IPS-NIHi11 (cell line): ENCODE measurements at regions not wholly inside any gene's neighbourhood (a gene's known extent, or its start where the extent isn't known, plus 50 kb on each side); places are given as distances from the start of the nearest gene placed in this dataset.
A peak's percentile ranks its signal among the peaks of the same experiment; 100 is the strongest.
"Not testable (repeated sequence)": the region's sequence is repeated elsewhere in the genome, so short reads cannot be mapped to it uniquely, and the experiment has no call there.

ENCODE experiments used
- DNase-seq: peaks from one replicate; pipeline ENCODE4 v3.0.0; 2012; ENCODE audit warnings: mixed read lengths, low spot score

DNA sequence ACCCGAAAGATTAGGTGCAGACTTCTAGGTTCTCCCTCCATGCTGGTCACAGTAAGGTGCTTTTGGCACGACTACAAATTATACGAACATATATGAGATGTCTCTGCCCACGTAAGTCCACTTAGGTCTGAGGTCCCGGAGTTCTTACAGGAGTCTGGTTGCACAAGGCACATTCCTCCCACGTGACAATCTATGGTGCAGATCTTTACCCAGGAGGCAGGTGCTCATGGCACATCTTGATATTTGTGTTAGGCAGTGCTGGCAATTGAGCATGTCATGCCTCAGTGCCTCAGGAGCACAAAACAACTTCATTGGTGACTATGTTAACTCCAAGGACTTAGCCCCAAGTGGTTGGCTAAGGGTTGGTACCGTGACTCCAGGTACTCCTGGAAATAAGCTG lies 92.0 kb upstream of the AMN1 start:
- DNase-seq = no peak

DNA sequence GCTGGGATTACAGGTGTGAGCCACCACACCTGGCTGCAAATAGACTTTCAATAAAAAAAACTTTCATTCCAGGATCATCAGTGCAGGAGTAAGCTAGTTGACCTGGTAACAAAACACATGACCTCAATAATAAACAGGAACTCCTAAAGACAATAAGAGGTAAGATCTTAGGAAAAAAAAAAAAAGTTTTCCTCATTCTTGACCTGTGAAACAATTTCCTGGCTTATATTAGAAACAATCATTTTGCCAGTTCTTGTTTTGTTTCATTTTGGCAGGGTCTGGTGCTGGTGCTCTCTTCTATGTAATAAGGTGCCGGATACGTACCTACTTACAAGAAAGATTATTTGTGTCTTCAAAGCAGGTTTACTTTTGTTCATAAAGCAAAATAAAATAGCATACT lies 90.6 kb upstream of the AMN1 start:
- no peak for DNase-seq

DNA sequence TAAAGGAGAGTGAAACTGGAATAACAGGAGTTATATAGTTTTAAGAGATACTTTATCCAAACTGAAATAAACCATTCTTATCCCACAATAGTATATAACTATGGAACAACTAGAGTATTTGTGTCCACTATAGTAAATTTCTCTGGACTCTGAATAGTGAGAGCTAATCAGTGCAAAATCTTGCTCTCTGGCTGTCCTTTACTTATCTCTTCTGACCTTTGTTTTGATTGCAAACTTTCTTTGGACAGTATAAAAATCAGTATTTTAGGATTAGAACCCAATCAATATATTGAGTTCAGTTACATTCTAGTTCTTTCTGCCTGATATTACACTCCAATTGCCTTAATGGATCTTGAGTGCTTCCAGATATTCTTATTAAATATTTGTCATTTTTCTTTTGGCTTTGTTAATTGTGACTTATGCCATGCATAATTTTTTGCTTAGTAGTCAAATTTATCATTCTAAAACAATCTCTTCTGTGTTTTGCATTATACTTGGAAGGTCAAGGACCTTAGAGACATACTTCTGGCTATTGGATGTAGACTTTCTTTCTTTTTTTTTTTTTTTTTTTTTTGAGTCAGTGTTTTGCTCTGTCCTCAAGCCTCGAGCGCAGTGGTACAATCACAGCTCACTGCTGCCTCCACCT lies 89.9 kb upstream of the AMN1 start:
- DNase-seq = no peak

DNA sequence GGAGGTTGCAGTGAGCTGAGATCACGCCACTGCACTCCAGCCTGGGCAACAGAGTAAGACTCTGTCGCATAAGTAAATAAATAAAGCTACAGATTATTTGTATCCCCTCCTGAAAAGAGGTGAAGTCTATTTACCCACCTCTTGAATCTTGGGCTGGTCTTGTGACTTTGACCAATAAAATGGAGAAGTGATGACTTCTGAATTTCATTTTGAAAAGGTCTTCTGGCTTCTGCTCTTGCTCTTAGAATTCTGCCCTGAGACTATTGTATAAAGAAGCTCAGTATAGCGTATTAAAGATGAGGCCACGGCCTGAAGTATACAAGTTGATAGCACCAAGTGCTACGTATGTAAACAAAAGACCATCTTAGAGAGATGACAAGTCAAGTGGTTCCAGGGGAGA lies 88.3 kb upstream of the AMN1 start:
- DNase-seq = no peak

DNA sequence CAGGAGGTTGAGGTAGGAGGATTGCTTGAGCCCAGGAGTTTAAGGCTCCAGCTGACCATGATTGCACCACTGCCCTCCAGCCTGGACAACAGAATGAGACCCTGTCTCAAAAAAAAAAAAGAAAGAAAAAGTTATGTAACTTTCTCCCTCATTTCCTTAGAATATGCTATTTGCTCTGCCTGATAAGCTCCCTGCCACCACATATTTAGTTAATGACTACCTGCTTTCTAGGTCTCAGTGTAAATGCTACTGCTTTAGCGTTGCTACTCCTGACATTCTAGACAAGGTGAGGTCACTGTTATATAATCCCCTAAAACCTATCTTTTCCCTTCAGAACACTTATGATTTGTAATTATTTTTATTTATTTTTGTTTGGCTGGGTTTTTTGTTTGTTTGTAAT lies 86.3 kb upstream of the AMN1 start:
- no peak for DNase-seq

DNA sequence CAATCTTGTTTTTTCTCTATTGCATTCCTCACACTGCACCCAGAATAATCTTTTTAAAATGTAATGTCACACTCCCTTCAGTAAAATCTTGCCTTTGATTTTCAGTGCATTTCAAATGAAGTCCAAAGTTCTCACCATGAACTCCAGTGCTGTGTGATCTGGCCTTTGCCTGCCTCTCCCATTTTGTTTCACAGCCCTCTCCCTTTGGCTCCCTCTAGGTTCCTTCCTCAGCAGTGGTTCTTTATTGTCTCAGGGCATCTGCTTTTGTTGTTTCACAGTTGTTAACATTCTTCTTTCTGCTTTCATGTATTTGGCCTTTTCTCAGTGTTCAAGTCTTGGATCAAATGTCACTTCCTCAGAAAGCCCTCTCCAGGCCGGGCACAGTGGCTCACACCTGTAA lies 84.5 kb upstream of the AMN1 start:
- DNase-seq = peak; percentile 70

DNA sequence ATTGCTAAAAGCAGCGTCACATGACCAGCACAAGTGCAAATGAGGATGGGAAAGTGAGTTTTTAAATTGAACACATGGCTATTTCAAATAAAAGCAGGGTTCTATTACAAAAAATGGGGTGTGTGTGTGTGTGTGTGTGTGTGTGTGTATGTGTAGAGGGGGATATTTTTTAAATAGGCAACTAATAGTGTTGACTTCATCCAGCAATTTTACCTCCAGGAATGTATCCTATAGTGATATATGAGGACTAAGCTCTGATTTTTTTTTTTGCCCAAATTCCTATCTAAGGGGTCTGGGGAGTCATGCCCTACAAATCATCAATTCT lies 78.9 kb upstream of the AMN1 start:
- no peak for DNase-seq

DNA sequence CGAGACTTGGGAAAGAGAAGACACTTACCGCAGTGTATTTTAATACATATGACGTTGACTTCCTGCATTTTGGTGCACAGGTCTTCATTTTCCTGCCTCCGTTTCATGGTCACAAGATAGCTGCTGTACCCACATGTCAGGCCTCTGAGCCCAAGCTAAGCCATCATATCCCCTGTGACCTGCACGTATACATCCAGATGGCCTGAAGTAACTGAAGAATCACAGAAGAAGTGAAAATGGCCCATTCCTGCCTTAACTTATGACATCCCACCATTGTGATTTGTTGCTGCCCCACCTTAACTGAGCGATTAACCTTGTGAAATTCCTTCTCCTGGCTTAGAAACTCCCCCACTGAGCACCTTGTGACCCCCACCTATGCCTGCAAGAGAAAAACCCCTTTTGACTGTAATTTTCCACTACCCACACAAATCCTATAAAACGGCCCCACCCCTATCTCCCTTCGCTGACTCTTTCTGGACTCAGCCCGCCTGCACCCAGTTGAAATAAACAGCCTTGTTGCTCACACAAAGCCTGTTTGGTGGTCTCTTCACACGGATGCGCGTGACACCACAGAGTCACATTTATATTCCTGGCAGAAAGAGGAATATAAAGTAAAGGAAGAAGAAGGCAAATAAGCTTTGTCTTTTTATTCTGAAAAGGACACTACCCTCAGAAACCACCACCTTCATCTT lies 78.4 kb upstream of the AMN1 start:
- DNase-seq = not testable (repeated sequence)

DNA sequence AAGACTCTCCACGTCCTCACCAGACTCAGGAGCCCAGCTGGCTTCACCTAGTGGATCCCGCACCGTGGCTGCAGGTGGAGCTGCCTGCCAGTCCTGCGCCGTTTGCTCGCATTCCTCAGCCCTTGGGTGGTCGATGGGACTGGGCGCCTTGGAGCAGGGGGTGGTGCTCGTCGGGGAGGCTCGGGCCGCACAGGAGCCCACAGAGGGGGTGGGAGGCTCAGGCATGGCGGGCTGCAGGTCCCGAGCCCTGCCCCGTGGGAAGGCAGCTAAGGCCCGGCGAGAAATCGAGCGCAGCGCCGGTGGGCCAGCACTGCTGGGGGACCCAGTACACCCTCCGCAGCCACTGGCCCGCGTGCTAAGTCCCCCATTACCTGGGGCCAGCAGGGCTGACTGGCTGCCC lies 76.9 kb upstream of the AMN1 start:
- not testable (repeated sequence) for DNase-seq

DNA sequence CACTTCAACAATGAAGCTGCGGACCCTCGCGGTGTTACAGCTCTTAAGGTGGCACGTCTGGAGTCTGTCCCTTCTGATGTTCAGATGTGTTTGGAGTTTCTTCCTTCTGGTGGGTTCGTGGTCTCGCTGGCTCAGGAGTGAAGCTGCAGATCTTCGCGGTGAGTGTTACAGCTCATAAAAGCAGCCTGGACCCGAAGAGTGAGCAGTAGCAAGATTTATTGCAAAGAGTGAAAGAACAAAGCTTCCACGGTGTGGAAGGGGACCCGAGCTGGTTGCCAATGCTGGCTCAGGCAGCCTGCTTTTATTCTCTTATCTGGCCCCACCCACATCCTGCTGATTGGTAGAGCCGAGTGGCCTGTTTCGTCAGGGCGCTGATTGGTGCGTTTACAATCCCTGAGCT lies 75.9 kb upstream of the AMN1 start:
- not testable (repeated sequence) for DNase-seq

DNA sequence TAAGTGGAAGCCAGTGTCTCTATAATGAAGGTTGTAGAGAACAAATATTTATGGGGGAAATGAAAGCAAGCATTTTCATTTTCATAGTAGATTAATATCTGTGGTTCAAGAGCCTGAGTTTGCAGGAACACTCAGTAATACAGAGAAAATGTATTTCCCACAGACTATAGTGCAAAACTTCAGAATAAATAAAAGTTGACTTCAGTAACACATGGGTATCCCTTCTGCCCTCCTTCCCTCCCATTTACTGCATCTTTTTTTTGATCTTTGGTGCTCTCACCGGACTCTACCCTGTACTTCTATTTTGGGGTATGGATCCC lies 75.3 kb upstream of the AMN1 start:
- no peak for DNase-seq

DNA sequence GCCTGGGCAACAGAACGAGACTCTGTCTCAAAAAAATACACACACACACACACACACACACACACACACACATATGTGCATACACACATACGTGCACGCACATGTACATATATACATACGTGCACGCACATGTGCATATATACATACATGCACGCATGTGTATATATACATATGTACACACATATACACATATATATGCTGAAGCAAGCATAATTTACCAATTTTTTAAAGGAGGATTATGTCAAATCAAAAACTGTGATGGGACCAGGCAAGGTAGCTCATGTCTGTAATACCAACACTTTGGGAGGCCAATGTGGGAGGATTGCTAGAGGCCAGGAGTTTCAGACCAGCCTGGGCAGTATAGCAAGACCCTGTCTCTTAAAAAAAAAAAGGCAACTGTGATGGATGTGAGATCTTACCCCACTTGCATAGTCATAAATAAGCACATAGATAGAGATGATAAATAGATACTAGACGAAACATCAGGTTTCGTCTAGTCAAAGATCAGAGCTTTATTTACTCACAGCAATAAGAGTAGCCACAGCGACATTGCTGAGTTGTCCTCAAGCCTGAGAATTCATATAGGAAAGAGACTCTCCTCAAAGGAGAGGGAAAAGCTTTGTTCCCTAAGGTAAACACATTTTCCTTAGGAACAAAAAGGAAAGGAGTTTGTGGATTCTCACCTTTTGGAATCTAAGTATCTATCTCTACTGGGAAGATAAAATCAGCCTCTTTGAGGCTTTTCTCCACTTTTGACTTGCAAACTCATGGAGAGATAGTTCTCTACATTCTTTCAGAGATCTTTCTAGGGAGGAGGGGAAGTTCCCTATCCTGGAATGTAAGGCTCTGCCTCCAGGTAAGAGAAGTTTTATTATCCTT lies 74.7 kb upstream of the AMN1 start:
- DNase-seq = no peak

DNA sequence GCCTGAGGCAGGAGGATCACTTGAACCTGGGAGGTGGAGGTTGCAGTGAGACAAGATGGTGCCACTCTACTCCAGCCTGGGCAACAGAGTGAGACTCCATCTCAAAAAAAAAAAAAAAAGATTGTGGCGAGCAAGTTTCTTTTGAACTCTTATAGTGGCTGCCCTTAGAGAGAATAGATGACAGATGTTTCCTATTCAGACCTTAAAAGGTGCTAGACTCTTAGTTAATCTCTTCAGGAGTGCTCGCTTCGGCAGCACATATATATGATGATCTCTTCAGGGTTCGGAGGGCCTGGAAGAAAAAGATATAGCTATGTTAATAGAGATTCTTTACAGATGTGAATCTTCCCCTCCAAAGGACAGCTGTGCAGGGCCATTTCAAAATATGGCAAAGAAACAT lies 73.1 kb upstream of the AMN1 start:
- no peak for DNase-seq

DNA sequence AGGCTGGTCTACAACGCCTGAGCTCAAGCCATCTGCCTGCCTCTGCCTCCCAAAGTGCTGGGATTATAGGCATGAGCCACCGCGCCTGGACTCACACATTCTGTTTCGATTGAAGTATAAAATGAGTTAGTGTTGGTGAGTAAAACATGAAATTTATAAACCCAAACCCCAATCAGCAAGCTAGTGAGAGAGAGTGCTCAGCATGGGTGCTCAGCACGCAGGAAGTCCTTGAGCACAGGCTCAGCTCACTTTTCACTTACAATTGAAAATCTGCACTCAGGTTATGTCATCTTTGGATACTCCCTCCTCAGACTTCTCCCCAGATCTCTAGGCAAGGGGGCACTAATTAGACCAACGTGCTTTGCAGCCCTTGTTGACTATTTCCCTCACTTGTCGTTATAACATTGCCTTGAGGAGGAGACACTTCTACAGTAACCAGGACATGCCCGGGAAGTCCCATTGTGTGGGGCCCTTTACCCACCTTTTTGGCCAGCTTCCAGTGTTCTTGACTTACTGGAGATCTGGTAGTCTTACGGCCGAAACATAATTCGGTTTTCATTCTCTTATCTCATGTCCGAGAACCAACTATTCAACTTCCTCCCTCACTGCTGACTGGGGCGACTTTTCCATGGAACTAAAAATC lies 68.5 kb upstream of the AMN1 start:
- DNase-seq = no peak

DNA sequence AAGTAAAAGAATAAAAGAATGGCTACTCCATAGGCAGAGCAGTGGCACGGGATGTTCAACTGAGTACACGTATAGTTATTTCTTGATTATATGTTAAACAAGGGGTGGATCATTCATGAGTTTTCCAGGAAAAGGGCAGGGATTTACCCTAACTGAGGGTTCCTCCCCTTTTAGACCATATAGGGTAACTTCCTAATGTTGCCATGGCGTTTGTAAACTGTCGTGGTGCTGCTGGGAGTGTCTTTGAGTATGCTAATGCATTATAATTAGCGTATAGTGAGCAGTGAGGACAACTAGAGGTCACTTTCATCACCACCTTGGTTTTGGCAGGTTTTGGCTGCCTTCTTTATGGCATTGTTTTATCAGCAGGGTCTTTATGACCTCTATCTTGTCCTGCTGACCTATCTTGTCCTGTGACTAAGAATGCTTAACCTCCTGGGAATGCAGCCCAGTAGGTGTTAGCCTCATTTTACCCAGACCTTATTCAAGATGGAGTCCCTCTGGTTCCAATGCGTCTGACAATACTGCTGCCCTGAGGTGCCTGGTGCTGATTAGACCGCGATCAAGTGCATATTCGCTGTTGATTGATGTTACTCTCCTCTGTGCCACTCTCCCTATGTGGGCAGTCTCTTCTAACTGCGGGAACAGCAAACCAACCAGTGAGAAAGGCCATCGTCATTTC lies 67.6 kb upstream of the AMN1 start:
- DNase-seq = no peak

DNA sequence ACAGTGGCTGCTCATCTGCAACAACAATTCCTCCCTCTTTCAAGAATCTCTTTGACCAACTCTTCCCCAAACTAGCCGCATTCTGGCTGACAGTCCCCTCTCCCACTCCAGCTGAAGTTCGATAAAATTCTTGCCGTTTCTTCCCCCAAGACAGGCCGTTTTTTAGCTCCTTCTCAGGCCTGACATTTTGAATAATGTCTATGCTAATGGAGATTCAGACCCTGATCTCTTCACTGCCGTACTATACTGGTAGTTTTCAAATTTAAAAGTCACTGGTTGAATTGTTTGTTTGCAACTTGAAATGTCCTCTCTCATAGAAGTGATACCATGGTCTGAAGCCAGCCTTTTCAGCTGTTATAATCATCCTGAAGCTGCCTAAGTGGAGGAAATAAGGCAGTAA lies 65.9 kb upstream of the AMN1 start:
- no peak for DNase-seq

DNA sequence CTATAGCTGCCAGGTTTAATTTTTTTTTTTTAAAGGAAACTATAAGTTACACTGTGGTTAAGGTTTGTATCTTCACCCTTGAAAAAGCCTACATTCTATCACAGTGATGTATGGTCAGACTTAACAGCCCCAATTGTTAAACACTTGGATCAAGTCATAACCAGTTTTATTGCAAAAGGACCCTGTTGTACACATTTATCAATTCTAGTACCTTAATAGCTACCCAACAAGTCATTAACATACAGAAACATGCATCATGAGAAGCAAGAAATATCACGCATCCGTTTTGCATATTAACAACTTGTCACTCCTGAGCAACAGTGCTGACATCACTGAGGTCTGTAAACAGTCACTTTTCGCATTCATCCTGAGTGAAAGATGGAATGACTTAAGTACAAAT lies 62.4 kb upstream of the AMN1 start:
- not testable (repeated sequence) for DNase-seq

DNA sequence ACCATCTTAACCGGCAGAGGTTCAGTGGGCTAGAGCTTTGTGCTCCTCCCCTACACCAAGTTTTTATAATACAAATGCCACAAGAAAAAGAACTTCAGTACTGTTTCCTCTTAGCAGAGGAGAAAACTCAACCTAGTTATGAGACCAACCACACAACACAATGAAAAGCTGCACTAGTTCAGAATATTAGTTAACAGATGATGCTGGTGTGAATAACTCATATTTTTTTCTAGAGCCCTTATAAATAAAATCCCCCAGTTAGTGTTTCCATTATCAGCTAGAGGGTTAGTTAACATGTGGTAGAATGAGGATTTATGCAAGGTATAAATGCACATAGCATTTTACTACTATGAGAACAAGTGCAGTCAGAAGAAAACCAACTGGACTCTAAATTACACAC lies 61.9 kb upstream of the AMN1 start:
- no peak for DNase-seq

DNA sequence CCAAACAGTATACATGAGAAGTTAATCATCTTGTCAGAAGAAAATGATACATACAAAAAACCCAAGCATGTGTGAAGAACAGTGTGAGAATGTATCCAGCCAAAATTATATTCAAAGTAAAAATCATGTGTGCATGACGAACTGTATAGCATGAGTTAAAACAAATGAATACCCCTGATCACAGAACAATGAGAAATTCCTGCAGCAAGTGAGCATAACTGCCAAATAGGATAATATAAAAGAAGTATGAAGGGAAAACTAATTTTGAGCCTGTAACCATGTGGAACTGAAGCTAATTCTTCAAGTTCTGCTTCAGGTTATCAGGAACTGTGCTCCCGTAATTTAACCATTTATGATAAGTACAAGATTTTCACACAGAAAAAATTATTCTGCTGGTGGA lies 56.5 kb upstream of the AMN1 start:
- DNase-seq = peak; percentile 32

DNA sequence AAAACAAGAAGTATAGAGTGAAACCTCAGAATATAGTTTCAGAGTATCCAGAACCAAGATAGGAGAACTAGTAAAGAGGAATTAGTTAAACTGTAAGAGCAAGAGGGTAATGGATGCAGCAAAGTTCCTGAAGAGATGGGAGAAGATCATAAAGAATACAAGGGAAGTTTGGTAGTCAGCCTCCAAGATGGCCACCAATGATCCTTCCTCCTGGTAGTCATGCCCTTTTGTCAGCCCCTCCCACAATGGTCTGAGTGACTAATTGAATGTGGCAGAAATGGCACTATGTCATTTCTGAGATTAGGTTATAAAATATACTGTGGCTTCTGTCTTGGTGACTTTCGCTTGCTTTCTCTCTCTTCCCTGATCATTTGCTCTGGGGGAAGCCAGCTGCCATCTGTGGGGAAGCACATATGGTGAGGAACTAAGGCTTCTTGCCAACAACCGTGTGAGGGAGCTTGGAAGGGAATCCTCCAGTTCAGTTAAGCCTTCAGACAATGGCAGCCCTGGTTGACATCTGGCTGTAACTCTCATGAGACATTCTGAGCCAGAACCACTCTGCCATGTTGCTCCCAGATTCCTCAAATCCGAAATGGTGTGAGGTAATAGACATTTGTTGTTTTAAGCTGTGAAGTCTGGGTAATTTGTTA lies 55.3 kb upstream of the AMN1 start:
- DNase-seq = no peak

DNA sequence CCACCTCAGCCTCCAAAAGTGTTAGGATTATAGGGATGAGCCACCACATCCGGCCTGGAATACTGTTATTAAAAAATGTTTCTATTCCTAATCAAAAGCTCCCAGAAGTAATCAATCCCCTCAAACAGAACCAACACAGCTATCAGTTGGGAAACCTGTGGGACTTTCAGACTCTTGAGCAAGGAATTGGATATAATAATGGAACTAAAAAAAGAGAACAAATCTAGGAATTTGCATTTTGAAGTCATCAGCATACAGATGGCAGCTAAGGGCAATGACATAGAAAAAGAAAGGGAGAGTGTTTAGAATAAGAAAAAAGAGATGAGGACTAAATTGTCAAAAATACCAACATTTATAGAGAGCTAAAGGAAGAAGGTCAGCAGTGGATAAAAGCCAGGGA lies 54.7 kb upstream of the AMN1 start:
- DNase-seq = no peak
